NCI-H446 treated with DMSO at 0.1 percent for 48 hours (cell line): ENCODE measurements at regions not wholly inside any gene's neighbourhood (a gene's known extent, or its start where the extent isn't known, plus 50 kb on each side); places are given as distances from the start of the nearest gene placed in this dataset.
"Not testable (repeated sequence)": the region's sequence is repeated elsewhere in the genome, so short reads cannot be mapped to it uniquely, and the experiment has no call there.

ENCODE experiments used
- DNase-seq: peaks from one replicate; lab custom pipeline; 2025; lab: John Stamatoyannopoulos, UW

DNA sequence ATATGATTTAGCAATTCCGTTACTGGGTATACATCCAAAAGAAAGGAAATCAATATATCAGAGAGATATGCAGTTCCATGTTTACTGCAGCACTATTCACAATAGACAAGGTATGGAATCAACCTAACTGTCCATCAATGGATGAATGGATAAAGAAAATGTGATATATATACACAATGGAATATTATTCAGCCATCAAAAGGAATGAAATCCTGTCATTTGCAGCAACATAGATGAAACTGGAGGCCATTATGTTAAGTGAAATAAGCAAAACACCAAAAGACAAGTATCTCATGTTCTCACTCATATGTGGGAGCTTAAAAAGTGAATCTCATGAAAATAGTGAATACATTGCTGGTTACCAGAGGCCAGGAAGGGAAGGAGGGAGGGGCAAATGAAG, 390.8 kb downstream of the ZFHX3 start:
- DNase-seq: no peak

DNA sequence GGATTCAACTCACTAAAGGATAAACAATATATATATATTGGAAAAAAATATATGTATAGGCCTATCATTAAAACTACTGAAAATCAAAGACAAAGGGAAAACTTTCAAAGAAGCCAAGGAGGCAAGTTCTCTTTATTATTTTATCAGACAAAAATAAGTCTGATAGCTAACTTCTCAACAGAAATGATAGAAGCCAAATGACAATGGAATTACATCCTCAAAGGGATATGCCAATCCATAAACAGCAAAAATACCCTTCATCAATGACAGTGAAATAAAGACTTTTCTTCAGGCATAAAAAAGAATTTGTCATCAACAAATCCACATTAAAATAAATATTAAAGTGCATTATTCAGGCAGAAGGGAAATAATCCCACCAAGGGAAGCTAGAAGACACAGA, 393.4 kb downstream of the ZFHX3 start:
- DNase-seq: no peak

DNA sequence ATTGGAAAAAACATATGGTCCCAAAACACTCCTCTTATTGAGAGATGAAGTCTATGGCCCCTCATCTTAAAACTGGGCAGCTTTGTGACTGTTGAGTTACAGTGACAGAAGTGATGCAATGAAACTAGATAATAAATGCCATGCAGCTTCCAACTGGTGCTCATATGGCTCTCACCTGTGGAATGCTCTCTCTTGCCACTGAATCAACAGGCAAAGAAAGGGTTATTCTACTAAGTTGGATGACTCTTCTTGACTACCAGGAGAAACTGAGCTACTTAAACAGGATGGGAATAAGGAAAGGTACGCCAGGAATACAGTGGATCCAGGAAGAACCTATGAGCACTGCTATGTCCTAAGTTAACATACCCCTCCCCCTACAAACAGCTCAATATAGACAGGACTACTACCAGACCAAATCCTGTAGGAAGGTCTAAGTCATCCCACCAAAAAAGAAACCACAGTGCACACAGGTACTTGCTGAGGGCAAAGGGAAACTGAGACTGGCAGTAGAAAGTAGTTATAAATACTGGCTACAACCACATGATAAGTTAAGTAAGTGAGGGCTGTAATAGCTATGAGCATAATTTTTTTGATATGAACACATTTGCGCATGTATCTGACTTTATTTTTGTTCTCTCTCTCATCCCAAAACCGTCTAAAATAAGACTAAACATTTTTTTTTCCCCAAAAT, 398.5 kb downstream of the ZFHX3 start:
- DNase-seq: no peak

DNA sequence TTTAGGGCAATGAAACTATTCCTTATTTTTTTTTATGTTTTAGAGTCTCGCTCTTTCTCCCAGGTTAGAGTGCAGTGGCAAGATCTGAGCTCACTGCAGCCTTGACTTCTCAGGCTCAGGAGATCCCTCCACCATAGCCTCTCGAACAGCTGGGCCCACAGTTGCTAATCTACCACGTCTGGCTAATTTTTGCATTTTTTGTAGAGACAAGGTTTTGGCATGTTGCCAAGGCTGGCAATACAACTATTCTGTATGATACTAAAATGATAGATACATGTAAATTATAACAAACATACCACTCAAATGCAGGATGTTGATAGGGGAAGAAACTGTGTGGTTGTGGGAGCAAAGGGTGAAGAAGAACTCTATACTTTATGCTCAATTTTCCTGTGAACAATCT, 401.3 kb downstream of the ZFHX3 start:
- no peak for DNase-seq

DNA sequence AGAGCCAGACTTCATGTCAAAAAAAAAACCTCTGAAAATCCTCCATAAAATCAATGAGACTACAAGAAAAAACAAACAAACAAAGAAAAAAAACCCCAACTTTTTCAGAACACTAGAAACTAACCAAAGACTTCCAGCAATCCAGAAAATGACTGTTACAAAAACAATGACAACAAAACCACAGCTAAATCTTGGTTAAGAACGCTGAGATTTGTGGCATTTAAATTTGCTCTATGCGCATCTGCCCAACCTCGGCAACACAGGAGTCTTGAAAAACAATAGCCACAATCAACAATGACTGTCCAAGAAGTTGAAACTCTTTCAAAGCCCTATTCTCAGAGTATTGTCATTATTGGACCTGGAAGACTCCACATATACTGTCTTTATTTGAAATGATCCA, 402.4 kb downstream of the ZFHX3 start:
- no peak for DNase-seq

DNA sequence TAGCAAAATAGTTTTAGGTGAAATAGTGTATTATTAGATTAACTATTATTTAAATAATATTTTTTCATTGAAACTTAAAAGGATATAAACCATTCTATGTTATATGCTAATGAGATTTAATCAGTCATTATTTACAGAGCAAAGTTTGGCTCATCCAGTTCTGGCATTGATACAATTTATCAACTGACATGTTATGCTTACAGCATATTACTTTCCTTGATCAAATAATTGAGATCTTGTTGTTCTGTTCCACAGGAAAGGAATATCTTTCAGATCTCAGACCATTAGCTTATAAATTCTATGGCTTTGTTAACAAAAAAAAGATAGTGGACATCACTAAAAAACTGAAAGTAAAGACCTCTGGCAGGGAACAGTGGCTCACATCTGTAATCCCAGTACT, 403.0 kb downstream of the ZFHX3 start:
- DNase-seq: no peak

DNA sequence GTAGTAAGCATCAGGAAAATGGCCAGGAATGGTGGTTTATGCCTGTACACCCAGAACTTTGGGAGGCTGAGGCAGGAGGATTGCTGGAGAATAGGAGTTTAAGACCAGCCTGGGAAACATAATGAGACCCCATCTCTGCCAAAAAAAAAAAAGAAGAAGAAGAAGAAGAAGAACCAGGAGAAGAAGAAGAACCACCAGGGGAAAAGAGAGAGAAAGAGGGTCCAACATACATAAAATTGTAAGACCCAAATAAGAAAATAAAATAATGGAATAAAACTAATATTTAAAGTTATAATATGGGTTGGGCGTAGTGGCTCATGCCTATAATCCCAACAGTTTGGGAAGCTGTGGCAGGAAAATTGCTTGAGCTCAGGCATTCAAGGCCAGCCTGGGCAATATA, 408.4 kb downstream of the ZFHX3 start:
- no peak for DNase-seq

DNA sequence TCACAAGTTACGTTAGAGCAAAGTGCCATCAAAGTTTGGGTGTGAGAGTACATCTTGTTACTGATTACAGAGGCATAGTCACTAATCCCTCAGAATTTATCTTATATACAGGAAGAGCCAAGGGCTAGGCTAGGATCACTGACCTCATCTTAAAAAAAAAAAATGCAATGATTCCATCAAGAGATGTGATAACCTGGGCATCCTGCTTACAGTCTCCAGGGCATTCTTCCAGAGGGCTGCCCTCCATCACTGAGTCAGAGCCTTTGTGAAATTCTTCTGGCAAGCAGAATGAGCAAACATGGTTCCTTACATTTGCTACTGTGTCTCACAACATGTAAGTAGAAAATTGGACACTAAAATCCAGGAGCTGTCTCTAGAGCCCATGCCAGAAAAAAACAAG, 410.6 kb downstream of the ZFHX3 start:
- DNase-seq: no peak

DNA sequence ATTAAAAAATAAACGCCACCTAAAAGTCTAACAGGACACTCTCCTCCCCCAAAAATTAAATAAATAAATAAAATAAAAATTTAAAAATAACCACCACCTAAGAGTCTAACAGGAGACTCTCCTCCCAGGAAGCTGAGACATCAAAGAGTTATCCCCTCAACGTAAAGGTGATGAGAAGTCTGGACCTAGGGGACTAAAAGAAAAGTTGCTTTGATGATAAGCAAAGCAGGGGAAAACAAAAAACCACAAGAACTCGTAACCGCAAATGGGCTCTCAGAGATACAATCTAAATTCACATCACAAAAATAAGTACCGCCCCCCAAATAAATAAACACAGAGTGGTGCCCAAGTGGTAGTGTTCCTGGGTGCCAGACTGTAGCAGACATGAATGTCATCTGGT, 412.2 kb downstream of the ZFHX3 start:
- DNase-seq: no peak

DNA sequence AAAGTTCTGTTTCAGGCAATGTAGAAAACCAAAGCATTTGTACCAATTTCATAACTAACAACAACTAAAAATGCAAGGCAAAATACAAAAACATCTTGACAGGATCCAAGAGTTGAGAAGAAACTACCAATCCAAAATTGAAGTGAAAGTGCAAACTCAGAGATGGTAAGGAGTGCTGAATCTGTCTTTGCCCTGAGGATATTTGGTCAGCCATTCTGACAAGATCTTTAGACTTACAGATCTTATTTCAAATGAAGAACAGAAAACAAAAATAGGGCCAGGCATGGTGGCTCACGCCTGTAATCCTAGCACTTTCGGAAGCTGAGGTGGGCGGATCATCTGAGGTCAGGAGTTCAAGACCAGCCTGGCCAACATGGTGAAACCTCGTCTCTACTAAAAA, 412.8 kb downstream of the ZFHX3 start:
- no peak for DNase-seq

DNA sequence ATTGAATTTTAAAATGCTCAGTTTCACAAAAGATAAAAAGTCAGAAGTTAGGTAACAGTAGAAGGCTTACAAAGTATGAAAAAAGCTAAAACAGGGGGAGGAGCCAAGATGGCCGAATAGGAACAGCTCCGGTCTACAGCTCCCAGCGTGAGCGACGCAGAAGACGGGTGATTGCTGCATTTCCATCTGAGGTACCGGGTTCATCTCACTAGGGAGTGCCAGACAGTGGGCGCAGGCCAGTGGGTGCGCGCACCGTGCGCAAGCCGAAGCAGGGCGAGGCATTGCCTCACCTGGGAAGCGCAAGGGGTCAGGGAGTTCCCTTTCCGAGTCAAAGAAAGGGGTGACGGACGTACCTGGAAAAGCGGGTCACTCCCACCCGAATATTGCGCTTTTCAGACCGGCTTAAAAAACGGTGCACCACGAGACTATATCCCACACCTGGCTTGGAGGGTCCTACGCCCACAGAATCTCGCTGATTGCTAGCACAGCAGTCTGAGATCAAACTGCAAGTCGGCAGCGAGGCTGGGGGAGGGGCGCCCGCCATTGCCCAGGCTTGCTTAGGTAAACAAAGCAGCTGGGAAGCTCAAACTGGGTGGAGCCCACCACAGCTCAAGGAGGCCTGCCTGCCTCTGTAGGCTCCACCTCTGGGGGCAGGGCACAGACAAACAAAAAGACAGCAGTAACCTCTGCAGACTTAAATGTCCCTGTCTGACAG, 420.6 kb downstream of the ZFHX3 start:
- not testable (repeated sequence) for DNase-seq

DNA sequence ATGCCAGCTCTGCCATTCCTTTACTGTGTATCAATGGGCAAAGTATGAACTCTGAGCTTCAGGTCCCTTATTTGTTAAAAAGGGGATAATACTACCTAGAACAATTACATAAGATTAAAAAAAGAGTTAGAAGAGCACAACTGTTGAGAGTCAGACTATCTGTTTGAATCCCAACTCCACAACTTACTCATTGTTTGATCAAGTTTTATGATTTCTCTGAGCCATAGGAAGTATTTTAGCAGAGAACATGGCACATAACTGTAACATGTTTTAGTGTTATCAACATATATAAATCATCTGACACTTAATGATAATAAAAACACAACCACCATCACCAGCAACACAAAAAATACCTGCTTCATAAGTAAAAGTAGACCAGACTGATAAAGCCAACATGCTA, 421.3 kb downstream of the ZFHX3 start:
- DNase-seq: no peak

DNA sequence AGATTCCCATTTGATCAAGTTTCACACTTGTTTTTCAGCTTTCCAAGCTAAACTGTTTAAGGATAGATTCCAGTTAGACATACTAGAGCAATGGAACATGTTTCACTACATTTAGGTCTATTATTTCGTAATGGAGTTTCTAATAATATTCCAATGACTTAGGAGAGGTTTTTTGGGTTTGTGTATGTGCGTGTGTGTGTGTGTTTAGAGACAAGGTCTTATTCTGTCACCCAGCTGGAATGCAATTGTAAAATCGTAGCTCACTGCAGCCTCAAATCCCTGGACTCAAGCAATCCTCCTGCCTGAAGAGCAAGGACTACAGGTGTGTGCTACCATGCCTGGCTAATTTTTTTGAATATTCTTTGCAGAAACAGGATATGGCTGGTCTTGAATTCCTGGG, 426.3 kb downstream of the ZFHX3 start:
- no peak for DNase-seq

DNA sequence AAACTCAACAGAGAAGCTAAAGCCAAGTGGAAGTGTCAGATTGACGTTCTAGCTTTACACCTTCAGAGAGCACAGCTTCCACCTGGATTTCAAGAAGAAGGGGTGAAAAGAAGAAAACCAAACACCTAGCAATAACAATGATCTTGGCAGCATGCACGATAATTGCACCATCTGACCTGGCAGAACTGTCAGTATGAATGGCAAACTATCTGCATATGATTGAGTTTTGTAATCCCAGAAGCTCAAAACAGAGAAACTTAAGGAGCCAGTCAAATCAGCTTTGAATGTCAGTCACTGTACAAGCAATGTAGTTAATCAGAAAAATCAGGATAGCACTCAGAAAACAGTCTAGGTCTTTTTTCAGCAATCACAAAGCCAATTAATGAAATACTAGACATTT, 427.1 kb downstream of the ZFHX3 start:
- no peak for DNase-seq

DNA sequence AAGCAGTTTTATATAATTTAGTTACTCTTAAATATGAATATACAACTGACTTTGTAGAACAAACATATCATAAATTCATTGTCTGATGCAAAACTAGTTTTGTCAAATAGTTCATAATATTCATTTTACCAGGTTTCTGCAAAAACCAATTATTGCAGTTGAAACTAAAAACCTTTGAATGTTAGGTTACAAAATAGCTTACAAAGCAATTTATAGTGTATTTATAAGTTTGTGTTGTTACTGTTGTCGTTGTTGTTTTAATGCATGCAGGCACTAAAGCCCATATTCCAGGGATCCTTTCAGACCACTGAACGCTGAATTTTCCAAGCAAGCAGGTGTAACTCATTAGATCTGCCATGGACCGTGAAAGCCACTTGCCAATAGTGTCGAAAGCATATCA, 427.6 kb downstream of the ZFHX3 start:
- no peak for DNase-seq

DNA sequence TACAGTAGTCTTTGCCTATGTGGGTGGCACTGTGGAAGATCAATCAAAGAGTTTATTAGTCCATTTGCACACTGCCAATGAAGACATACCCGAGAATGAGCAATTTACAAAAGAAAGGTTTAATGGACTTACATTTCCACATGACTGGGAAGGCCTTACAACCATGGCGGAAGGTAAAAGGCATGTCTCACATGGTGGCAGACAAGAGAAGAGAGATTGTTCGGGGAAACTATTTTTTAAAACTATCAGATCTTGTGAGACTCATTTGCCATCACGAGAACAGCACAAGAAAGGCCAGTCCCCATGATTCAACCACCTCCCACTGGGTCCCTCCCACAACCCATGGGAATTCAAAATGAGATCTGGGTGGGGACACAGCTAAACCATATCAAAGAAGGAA, 432.1 kb downstream of the ZFHX3 start:
- DNase-seq: no peak

DNA sequence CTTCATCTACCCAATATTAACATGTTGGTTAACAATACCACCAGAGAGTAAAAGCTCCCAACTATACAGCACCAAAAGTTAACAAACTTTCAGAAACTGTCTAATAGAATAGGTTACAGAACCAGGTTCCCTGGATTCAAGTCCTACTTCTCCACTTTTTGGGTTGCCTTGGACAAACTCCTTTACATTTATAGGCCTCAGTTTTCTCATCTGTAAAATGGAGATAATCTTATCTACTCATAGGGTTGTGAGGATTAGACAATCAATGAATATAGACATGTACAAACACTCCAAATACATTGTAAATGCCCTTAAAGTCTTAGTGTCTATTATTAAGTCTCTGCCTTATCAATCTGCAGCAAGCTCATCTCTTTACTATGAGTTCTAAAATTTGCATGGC, 435.2 kb downstream of the ZFHX3 start:
- DNase-seq: no peak

DNA sequence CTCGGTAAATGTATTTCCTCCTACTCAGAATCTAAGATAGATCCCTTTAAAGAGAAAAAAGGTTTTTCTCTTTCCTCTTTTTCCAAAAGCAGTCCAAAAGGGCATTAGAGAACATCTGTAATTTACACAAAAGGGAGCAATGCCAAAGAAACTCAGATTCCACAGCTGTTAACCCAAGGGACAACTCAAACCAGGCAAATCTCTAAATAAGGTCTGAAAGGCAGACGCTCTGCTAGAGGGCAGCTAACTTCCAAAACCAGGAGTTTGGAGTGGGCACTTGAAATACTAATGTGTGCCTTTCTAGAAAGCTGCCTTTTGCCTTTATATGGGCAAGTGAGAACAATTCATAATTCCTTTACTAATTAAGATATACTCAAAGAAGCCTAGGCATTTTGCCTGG, 435.7 kb downstream of the ZFHX3 start:
- DNase-seq: no peak

DNA sequence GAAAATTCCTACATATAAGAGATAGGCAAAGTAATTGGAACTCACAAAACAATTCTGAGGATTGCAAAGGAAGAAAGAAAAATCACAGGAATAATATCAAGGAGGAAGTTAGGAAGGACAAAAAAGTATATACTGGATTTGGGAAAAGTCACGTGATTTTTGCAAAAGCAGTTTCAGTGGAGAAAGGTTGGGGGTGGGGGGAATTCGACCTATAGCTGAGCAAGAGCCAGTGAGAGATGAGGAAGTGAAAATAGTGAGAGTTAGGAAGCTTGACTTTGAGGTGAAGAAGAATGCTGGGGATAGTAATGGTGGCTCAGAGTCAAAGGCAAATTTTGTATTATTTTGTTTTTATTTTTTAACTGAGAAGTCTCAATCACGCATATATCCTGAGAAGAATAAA, 438.0 kb upstream of the PMFBP1 start:
- no peak for DNase-seq

DNA sequence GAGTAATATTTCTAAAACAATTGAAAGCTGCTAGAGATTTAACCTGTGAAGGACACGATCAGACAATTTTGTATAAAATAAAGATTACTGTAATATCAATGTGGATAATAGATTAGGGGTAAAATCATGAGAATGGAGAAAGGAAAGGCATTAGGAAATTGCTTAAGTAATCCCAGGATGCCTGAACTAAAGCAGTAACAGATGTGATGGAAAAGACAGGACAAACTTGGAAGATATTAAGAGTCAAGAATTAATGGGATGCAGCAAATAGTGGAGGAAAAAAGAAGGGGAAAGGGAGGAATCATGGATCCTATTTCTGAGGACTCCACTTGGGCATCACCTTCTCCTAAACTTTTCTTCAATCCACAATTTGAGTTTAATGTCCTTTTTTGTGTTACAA, 437.1 kb upstream of the PMFBP1 start:
- DNase-seq: no peak

DNA sequence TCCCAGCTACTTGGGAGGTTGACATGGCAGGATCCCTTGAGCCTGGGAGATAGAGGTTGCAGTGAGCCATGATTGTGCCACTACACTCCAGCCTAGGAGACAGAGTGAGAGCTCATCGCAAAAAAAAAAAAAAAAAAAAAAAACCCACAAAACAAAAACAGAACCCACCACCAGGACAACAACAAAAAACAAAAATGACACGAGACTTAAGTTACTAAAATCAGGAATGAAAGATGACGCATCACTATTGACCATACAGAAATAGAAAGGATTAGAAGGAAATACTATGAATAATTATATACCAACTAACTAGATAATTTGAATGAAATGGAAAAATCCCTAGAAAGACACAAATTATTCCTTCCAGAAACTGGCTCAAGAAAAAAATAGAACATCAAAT, 432.4 kb upstream of the PMFBP1 start:
- no peak for DNase-seq

DNA sequence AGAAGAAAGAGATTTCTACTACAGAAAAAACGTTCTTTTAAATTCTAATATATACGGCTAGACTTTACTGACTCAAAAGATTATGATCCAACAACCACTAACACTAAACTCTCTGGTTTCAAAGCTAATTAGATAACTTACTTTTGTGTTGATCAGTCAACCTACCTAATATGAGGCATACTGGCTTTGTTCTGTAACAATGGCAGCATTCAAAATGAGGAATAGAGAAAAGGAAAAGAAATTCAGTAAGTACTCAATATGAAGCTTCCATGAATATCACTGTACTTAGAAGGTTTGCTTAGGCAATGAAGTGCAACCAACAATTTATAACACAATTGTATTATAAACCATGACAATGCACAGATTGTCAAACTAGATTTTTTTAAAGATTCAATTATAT, 430.5 kb upstream of the PMFBP1 start:
- no peak for DNase-seq

DNA sequence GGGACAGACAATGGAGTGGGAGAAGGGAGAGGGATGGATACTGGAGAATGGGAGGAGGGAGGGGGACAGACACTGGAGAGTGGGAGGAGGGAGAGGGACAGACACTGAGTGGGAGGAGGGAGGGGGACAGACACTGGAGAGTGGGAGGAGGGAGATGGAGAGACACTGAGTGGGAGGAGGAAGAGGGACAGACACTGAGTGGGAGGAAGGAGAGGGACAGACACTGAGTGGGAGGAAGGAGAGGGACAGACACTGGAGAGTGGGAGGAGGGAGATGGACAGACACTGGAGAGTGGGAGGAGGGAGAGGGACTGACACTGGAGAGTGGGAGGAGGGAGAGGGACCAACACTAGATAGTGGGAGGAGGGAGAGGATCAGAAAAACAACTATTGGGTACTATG, 426.7 kb upstream of the PMFBP1 start:
- no peak for DNase-seq

DNA sequence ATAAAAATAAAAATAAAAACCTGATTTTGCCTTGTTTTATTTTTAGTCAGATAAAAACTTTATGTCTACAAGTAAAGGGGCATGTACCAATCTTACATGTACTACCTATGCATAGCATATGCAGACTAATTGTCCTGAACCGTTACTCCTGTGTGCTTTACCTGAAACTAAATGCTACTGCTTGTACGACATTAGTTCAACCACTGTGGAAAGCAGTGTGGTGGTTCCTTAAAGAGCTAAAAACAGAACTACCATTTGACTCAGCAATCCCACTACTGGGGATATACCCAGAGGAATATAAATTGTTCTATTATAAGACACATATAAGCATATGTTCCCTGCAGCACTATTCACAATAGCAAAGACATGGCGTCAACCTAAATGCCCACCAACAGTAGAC, 426.0 kb upstream of the PMFBP1 start:
- no peak for DNase-seq
